Cardiac fibroblast (primary cell): ENCODE measurements at regions not wholly inside any gene's neighbourhood (a gene's known extent, or its start where the extent isn't known, plus 50 kb on each side); places are given as distances from the start of the nearest gene placed in this dataset.

Source experiments
- DNase-seq, 2 donors: peaks; one replicate each; pipeline versions ENCODE4 v3.0.0 to v3.0.0-alpha.2; 2010; ENCODE audit warnings: low read depth in 2 of 2
- H3K4me3 ChIP-seq, 2 donors: replicated peaks in 1 of 2; 1 replicate in 1 of 2; 2 replicates in 1 of 2; pipeline ENCODE4 v1.5.1; 2011; ENCODE audit warnings: low read depth in 2 of 2, low read length in 2 of 2, mild to moderate bottlenecking in 2 of 2, moderate library complexity in 1 of 2
- TF ChIP-seq, protein P1 (sequence below): IDR thresholded peaks from one replicate; pipeline ENCODE4 v1.5.1; 2011; ENCODE audit warnings: low read depth, mild to moderate bottlenecking, low read length, inconsistent platforms

DNA sequence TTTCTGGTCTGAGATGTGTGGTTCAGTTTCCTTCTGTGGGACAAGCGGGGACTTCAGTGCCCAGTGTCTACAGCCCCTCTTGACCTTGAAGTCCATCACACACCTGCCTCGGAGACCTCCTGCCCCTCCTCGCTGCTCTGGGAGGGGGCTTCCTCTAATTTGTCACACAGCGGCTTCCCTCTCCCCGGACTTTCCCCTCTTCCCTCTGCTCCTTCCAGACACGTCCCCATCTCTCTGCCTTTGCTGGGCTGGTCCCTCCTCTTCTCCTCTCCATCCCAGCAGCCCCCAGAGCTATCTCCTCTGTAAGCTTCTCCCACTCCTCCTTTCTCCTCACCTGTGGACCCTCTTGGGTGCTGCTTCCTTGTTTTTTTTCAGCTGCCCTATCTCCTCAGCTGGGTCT lies 122.2 kb upstream of the SORCS3 start:
- H3K4me3 ChIP-seq = no peak overlapping the region
- TF ChIP-seq, protein P1, sequence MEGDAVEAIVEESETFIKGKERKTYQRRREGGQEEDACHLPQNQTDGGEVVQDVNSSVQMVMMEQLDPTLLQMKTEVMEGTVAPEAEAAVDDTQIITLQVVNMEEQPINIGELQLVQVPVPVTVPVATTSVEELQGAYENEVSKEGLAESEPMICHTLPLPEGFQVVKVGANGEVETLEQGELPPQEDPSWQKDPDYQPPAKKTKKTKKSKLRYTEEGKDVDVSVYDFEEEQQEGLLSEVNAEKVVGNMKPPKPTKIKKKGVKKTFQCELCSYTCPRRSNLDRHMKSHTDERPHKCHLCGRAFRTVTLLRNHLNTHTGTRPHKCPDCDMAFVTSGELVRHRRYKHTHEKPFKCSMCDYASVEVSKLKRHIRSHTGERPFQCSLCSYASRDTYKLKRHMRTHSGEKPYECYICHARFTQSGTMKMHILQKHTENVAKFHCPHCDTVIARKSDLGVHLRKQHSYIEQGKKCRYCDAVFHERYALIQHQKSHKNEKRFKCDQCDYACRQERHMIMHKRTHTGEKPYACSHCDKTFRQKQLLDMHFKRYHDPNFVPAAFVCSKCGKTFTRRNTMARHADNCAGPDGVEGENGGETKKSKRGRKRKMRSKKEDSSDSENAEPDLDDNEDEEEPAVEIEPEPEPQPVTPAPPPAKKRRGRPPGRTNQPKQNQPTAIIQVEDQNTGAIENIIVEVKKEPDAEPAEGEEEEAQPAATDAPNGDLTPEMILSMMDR = no peak
- no peak for DNase-seq

- no peak for DNase-seq
- TF ChIP-seq, protein P1 = no peak
Observed at GRCh38 chr10:104520653-104521052, 120.4 kb upstream of the SORCS3 start.

GRCh38 chr10:104521901-104522694 lies 119.0 kb upstream of the SORCS3 start:
- DNase-seq = no peak
- TF ChIP-seq, protein P1 = no peak
- H3K4me3 ChIP-seq = no peak overlapping the region

More at GRCh38 chr10:104520653-104521052, 120.4 kb upstream of the SORCS3 start:
- H3K4me3 ChIP-seq = no peak overlapping the region

- TF ChIP-seq, protein P1 = no peak
- H3K4me3 ChIP-seq = no peak overlapping the region
- DNase-seq = no peak
Observed at GRCh38 chr10:104526188-104526587, 114.9 kb upstream of the SORCS3 start.

- TF ChIP-seq, protein P1 = no peak
- DNase-seq = no peak
Observed at GRCh38 chr10:104527013-104527412, 114.1 kb upstream of the SORCS3 start.

GRCh38 chr10:104540181-104540580 lies 100.9 kb upstream of the SORCS3 start:
- DNase-seq = no peak

More at GRCh38 chr10:104527013-104527412, 114.1 kb upstream of the SORCS3 start:
- H3K4me3 ChIP-seq = no peak overlapping the region

More at GRCh38 chr10:104540181-104540580, 100.9 kb upstream of the SORCS3 start:
- TF ChIP-seq, protein P1 = no peak
- H3K4me3 ChIP-seq = no peak overlapping the region
